GM18870 (cell line): ENCODE measurements at regions not wholly inside any gene's neighbourhood (a gene's known extent, or its start where the extent isn't known, plus 50 kb on each side); places are given as distances from the start of the nearest gene placed in this dataset.
"Not testable (repeated sequence)": the region's sequence is repeated elsewhere in the genome, so short reads cannot be mapped to it uniquely, and the experiment has no call there.

Experiments
- ATAC-seq: cut with Tn5 transposase; IDR thresholded peaks from one replicate; pipeline ENCODE4 v1.9.1; 2021; ENCODE audit warnings: moderate library complexity; ENCODE audit not compliant: unreplicated experiment

DNA sequence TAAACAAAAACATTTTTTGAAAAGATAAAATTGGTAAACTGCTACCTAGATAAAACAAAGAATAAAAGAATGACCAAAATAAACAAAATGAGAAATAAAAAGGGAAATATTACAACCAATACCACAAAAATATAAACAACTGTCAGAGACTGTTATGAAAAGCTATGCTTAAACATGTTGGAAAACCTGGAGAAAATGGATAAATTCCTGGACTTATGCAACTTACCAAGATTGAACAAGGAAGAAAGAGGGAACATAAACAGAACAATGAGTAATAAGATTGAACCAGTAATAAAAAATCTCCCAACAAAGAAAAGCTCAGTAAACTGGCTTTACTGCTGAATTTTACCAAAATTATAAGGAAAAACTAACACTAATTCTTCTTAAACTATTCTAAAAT, 518.7 kb downstream of the GRXCR1 start:
- ATAC-seq, result no peak

DNA sequence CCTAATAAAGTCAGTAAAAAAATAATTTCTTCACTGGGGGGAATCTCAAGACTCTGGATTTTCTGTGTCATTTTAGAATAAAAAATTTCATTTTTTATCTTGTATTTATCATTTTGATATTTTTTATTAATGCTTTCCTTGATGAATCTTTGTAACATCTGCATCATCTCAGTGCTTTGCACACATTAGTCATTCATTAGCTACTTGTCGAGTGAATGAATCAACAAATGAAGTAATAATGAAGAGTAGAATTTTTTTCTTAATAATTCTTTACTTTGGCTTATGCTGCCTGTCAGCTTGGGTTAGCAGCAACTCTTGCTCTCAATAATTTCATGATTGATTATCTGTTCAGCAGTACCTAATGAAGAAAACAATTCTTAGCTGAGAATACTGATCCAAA, 530.8 kb downstream of the GRXCR1 start:
- no peak for ATAC-seq

DNA sequence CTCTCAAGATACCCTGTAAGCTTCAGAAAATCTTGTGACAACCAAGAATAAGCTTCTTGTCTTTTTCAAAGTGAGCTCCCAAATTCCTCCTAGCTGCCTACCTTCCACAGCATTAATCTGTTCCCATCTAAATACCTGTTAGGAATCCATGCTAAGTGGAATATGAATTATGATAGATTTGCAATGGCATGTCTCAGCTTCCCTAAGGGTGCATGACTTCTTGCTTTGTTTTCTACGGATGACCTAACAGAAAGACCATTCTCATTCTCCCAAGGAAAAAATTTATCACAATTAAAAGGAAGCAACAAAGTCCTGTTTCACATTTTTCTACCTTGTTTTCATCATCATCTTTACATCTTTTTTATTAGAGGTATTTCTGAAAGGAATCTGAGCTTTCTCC, 532.7 kb downstream of the GRXCR1 start:
- no peak for ATAC-seq

DNA sequence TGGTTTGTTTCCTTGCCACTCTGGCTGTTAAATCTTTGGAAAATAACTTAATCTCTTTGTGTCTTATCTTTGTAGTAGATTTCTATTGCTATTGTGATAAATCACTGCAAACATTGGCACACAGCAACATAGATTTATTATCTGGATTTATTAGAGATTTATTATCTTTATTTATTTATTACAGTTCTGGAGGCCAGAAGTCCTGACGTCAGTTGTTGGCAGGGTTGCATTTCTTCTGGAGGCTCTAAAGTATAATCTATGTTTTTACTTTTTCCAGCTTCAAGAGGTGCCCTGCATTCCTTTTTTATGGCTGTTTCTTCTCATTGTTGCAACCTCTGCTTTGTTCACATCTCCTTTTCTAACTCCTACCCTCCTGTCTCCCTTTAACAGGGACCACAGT, 542.8 kb downstream of the GRXCR1 start:
- ATAC-seq, result no peak

DNA sequence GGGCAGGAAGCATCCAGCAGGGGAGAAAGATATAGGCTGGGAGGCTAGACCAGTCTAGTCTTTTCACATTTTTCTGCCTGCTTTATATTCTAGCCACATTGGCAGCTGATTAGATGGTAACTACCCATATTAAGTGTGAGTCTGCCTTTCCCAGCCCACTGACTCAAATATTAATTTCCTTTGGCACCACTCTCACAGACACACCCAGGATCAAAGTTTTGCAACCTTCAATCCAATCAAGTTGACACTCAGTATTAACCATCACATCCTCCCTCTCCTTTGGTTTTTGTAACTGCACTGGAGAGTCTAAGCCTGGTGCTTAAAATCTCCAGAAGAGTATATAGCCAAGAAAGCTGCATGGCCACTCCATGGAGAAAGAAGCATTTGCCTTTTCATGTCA, 560.4 kb downstream of the GRXCR1 start:
- no peak for ATAC-seq

DNA sequence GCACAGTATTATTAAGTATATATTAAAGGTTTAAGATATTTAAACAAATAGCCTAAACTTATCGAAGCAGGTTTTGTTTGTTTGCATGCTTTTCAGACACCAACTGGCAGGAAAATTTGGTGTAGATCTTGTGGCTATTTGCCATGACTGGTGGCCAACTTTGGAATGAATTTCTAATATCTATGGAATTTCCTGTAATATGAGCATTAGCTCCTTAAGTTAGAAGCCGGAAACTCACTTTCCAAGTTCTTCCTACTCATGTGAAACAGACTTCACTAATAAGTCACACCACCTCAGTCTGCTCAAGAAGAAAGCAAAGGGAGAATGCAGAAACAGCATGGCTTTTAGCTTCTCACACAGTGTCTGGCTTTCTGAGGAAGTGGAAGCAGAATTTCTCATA, 563.9 kb downstream of the GRXCR1 start:
- no peak for ATAC-seq

DNA sequence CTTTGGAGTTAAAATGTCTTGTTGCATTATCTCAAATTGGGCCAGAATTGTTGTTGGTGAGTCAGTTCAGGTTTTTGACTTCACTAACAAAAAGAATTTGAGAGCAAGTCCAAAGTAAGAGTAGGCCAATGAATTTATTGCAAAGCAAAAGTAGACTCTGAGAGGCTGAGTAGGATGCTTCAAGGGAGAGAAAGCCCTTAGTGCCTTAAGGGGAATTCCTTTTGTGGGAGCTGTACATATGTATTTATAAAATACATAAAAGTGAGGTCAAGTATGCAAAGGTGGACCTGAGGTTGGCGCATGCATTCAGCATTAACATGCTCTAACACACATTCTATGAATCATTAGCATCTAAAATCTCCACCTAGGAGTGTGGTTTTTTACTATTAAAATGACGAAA, 565.4 kb downstream of the GRXCR1 start:
- ATAC-seq, result no peak

DNA sequence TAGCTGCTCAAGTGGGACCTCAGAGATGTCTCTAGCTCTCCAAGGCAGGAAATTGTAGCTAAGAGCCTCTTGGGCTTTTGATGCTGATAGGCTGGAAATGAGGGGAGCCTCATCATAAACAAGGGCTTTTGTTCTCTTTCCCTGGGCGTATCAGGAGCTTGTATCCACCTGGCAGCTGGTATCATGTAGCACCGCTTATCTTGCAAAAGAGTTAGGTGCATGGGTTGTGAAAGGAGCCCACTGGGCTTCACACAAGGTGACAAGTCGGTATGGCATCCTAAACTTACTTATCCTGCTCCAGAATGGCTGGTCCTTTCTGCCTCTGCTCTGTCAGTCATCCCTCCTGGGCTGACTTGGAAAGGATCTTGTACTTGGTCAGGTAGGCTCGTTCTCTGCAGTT, 565.8 kb downstream of the GRXCR1 start:
- ATAC-seq, result no peak

DNA sequence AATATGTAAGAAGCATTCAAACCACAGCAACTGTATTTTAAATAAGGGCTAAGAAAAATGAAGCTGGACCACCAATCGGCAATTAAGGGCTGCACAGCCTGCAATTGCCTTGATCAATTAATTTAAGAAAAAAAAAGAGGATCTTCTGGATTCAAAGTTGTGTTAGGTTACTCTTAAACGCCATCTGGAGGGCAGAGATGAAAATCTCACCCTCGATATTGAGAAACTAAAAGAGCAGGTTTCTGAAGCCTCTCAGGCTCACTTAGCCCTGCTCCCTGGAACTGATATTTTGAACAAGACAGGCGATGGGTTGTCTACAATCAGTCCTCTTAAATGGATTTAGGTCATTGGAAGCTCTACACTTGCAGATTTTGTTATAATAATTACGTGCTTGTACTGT, 579.4 kb downstream of the GRXCR1 start:
- no peak for ATAC-seq

DNA sequence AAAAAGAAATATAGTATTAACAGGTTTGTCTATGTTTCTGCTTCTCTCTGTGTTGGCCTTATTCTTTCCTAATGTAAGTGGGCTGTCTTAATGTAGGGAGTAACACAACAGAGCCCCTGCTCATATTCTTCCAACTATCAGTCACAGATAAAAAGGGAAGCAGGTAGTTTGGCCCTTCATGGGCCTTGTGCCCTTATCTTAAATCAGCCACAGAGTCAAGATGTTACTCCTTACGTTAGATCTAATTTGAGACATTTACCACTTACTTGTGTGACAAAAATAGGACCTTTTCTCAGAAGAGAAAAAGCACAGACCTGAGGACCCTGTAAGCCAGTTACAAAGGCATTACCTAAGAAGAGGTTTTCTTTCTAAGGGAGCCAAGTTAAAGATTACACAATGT, 589.0 kb downstream of the GRXCR1 start:
- ATAC-seq, result no peak

DNA sequence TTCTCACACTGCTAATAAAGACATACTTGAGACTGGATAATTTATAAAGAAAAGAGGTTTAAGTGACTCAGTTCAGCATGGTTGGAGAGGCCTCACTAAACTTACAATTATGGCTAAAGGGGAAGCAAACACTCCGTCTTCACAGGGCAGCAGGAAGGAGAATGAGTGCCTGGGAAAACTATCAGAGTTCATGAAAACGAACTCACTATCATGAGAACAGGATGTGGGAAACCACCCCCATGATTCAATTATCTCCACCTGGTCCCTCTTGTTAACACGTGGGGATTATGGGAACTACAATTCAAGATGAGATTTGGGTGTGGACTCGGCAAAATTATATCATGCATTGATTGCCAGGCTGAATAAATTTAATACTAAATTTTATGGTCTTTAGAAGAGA, 592.7 kb downstream of the GRXCR1 start:
- ATAC-seq, result no peak

DNA sequence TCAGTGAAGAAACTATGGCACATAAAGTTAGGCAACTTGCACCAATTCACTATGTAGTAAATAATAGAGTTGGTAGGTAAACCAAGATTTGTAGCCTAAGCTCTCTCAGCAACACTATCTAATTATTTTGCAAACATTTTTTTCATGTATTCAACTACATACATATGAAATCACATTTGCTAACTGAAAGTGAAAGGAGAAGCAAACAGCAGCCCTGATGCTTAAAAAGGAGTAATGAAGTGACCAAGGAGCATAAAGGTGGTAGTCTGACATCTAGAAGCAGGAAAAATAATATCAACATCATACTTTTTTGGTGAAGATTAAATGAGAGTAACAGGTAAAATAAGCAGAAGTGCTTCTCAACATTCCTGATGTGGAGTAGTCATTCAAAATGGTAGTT, 603.7 kb downstream of the GRXCR1 start:
- peak; percentile 72 for ATAC-seq

DNA sequence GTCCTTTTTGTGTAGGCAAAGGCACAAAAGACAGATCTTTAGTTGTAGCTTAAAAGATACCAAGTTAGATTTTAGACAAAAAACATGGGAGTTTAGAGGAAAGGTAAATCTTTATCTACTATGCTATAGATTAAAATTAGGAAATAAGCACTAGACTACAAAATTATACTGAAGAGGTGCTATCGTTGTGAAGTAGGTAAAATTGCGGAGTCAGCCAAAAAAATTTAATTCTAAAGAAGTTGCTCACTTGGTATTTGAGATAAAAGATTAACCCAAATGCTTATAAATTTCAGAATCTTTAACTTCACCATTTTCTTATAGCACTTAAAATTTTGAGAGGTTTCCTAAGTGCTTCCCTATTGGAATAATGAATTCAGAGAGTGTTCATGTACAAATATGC, 604.1 kb downstream of the GRXCR1 start:
- ATAC-seq, result no peak

DNA sequence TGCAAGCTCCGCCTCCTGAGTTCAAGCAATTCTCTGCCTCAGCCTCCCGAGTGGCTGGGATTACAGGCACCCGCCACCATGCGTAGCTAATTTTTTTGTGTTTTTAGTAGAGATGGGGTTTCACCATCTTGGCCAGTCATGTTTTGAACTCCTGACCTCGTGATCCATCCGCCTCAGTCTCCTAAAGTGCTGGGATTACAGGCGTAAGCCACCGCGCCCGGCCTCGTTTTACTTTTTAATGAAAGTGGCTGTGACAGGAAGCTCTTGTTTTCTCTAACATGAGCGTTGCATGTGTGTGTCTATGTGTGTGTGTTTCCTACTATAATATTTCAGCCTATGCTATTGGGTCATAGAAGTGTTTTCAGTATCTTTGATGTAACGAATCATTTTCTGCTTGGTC, 613.3 kb downstream of the GRXCR1 start:
- not testable (repeated sequence) for ATAC-seq

DNA sequence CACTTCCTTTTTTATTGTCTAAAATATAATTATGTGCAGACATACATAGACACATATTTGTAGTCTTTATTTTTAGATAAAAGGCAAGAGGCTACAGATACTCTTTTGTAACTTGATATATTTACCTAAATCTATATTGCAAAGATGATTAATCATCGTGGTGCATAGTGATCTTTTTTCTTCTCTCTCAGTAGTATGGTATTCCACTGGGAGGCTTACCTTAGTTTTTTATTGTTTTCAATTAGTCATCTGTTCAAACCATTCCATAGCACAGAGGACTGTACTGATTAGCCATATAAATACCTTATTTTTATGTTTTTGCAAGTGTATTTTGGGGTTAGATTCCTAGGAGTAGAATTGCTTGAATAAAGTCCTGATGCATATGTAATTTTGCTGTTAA, 619.7 kb downstream of the GRXCR1 start:
- no peak for ATAC-seq

DNA sequence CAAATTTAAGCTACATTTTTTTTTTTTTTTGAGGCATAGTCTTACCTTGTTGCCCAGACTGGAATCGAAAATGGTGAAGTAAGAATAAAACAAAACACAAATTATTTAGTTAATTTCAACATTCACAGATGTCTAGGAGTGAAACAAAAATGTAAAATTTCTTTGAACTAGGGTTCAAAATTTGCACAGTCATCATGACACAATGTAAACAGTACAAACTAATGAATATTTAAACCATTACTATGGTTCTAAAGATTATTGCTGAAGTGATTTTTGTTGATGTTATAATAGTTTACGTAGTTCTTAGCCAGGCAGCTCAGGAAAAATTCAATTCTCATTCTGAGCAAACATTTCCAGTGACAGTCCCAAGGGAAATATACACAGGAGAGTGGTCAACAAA, 633.1 kb downstream of the GRXCR1 start:
- no peak for ATAC-seq

DNA sequence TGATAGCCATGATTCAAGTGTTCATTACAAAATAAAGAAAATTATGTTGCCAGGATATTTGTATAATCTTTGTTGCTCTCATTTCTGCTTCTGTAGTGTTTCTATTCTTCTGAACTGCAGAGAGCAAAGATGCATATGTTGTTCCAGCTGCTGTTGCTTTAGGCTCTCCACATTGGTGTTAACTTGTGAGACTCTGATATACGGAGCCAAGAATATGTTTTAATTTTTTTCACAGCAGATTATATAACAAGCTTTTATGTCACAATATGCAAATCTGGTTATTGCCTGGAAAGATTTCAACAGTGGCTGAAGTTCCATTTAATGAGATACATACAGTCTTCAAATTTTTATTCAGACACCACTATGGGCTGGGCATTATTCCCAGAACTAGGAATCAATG, 655.0 kb downstream of the GRXCR1 start:
- no peak for ATAC-seq

DNA sequence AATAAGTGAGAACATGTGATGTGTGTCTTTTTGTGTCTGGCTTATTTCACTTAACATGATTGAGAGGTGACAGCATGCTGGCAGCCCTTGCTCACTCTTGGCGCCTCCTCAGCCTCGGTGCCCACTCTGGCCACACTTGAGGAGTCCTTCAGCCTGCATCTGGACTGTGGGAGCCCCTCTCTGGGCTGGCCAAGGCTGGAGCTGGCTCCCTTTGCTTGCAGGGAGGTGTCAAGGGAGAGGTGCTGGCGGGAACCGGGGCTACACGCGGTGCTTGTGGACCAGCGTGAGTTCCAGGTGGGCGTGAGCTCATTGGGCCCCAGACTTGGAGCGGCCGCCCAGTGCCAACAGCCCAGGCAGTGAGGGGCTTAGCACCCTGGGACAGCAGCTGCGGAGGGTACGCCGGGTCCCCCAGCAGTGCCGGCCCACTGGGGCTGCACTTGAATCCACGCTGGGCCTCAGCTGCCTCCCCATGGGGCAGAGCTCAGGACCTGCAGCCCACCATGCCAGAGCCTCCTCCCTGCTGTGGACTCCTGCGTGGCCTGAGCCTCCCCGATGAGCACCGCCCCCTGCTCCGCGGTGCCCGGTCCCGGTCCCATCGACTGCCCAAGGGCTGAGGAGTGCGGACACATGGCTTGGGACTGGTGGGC, 658.6 kb downstream of the GRXCR1 start:
- ATAC-seq, result no peak

DNA sequence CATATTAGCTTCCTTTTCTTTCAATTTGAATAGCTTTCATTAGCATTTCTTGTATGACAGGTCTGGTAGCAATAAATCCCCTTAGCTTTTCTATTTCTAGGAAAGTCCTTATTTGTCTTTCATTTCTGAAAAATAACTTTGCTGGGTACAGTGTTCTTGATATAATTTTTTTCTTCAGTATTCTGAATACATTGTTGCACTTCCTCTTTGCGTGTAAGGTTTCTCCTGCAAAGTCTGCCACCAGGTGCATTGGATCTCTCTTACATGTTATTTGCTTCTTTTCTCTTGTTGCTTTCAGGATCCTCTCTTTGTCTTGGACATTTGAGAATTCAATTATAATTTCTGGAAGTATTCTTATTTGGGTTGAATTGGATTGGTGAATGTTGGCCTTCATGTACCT, 663.7 kb downstream of the GRXCR1 start:
- ATAC-seq, result no peak

DNA sequence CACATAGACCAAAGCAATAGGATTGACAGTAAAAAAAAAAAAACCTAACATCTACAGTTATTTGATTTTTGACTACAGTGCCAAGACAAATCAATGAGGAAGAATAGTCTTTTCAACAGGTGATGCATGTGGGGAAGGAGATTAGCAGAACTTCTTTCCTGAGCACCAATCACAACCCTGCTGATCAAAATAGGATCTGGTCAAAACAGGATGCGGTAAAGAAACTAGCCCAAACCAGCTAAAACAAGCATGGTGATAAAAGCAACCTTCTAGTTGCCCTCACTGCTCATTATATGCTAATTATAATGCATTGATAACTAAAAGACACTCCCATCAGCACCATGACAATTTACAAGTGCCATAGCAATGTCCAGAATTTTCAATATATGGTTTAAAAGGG, 667.5 kb downstream of the GRXCR1 start:
- no peak for ATAC-seq

DNA sequence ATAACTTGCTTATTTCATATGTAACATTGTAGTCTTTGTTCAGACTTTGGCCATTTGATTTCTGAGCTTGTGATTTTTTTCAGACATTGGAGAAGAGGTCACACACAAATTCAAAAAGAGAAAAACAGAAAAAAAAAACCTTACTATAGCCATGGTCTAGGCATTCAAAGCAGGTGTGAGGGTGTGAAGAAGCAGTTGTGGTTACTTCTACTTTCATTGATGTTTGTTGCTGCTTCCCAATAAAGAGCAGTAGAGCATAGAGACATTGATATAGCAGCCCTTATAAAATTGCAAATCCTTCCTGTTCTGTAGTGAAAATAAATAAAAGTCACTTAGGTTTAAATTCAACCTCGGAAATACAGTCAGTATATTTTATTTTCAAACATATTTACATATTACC, 671.6 kb downstream of the GRXCR1 start:
- no peak for ATAC-seq

DNA sequence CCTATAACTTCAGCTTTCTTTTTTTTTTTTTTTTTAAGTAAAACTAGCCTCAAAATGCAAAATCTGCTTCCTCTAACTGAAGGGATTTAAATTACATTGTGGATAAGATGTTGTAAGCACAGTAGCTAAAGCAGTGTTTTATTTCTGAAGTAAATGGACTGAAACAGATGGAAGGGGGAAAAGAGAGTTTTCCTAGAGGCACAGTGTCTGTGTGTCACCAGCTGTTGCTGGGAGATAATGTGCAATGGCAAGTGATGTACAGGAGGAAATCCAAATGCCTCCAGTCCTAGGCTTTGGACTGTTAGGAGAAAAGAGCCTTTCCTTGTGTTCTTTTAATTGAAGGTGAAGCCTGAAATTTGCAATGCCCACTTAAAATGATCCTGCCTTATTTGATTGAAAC, 672.1 kb downstream of the GRXCR1 start:
- ATAC-seq, result no peak

DNA sequence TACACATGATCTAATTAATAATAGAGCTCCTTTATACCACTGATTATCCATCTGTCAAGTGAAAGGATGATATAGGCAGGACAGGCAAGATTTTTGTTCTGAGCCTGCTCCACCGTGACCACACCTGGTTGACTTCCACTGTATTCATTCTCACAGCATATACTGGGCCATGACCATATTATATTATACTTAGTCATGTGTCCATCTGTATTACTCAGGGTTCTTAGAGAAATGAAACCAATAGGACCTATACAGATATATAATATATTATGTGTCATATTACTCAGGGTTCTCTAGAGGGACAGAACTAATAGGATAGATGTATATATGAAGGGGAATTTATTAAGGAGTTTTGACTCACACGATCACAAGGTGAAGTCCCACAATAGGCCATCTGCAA, 675.1 kb downstream of the GRXCR1 start:
- ATAC-seq, result no peak

DNA sequence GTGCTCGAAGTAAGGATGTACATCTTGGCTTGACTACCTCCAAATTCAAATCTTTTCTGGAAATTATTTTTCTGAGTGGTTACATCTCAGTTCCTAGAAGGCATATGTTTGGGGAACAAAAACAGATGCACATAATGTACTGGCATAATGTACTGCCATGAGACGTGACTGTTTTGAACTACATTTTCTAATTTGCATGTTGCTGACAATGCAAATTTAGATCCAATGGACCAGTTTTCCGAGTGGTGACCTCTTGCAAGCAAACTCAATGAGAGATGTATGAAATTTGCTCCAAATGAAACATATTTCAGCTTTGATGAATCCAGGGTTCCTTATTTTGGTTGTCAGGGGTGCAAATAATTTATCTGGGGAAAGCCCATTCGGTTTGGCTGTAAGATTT, 694.3 kb downstream of the GRXCR1 start:
- no peak for ATAC-seq
